ENCODE measurements at regions not wholly inside any gene's neighbourhood (a gene's known extent, or its start where the extent isn't known, plus 50 kb on each side); places are given as distances from the start of the nearest gene placed in this dataset.
"Not testable (repeated sequence)": the region's sequence is repeated elsewhere in the genome, so short reads cannot be mapped to it uniquely, and the experiment has no call there.

DNA sequence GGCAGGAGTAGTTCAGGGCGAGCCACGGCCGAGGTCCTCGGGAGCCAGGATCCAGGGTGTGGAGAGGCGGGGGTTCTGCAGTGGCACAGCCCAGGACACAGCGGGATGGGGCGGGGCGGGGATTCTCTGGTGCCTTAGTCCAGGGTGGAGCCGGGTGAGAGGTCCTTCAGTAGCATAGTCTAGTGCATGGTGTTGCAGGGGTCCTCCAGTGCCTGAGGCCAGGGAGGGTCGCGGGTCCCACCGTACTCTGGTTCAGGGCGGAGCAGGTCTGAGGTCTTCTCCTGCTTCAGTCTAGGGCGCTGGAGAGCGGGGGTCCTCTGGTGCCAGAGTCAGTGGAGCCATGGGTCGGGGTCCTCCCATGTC lies 131.1 kb downstream of the CCDC74A start:
- no peak overlapping the region for H3K4me3 ChIP-seq (ENCODE audit: low read length)
- DNase-seq (ENCODE audit: low read depth), result no peak
- TF ChIP-seq, protein P1, sequence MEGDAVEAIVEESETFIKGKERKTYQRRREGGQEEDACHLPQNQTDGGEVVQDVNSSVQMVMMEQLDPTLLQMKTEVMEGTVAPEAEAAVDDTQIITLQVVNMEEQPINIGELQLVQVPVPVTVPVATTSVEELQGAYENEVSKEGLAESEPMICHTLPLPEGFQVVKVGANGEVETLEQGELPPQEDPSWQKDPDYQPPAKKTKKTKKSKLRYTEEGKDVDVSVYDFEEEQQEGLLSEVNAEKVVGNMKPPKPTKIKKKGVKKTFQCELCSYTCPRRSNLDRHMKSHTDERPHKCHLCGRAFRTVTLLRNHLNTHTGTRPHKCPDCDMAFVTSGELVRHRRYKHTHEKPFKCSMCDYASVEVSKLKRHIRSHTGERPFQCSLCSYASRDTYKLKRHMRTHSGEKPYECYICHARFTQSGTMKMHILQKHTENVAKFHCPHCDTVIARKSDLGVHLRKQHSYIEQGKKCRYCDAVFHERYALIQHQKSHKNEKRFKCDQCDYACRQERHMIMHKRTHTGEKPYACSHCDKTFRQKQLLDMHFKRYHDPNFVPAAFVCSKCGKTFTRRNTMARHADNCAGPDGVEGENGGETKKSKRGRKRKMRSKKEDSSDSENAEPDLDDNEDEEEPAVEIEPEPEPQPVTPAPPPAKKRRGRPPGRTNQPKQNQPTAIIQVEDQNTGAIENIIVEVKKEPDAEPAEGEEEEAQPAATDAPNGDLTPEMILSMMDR (conservative IDR thresholded peaks at IDR 0.05; ENCODE audit: low read length), result no peak

GRCh38 chr2:131659168-131659572 lies 131.5 kb downstream of the CCDC74A start:
- TF ChIP-seq, protein P1 (conservative IDR thresholded peaks at IDR 0.05; ENCODE audit: low read length), result no peak
- no peak overlapping the region for H3K4me3 ChIP-seq (ENCODE audit: low read length)
- no peak for DNase-seq (ENCODE audit: low read depth)

GRCh38 chr2:131661101-131661782 lies 133.6 kb downstream of the CCDC74A start:
- H3K4me3 ChIP-seq (ENCODE audit: low read length); DNase-seq (ENCODE audit: low read depth): not testable (repeated sequence)

- H3K4me3 ChIP-seq (ENCODE audit: low read length); DNase-seq (ENCODE audit: low read depth): not testable (repeated sequence)
Measured at GRCh38 chr2:131661884-131662535, 134.3 kb downstream of the CCDC74A start.

DNA sequence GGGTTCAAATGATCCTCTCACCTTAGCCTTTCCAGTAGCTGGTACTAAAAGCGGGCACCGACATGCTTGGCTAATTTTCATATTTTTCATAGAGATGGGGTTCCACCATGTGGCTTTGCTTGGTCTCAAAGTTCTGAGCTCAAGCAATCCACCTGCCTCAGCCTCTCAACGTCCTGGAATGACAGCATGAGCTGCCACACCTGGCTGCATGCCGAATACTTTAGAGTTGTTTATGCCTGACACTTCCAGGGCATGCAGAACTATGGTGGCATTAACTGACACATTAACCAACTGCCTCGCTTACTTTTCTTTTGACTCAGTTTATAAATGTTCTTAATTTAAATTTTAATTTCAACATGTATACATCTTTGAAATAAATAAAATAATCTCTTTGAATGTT lies 135.8 kb downstream of the CCDC74A start:
- DNase-seq (ENCODE audit: low read depth); H3K4me3 ChIP-seq (ENCODE audit: low read length): not testable (repeated sequence)

DNA sequence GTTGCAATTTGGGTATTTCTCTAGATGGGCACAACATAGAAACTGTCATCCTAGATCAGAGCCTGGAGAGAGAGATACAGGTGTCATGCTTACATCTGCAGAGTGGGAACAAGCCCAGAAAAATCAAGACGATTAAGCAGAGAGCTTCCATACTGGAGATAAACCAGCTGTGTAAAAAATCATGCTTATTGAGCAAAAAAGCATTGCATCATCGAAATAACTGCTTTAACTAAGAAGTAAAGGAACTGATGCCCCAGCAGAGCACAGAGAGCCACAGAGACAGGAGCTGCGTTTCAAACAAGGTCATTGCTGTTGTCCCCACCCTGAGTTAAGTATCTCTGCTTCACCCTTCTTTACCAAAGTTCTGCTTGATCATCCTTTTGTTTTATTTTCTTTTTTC lies 138.0 kb downstream of the CCDC74A start:
- DNase-seq (ENCODE audit: low read depth), result not testable (repeated sequence)

GRCh38 chr2:131668794-131669540 lies 141.3 kb downstream of the CCDC74A start:
- peak; percentile 88 for DNase-seq (ENCODE audit: low read depth)
- not testable (repeated sequence) for H3K4me3 ChIP-seq (ENCODE audit: low read length)

More for the DNA sequence above, 138.0 kb downstream of the CCDC74A start:
- not testable (repeated sequence) for H3K4me3 ChIP-seq (ENCODE audit: low read length)

DNA sequence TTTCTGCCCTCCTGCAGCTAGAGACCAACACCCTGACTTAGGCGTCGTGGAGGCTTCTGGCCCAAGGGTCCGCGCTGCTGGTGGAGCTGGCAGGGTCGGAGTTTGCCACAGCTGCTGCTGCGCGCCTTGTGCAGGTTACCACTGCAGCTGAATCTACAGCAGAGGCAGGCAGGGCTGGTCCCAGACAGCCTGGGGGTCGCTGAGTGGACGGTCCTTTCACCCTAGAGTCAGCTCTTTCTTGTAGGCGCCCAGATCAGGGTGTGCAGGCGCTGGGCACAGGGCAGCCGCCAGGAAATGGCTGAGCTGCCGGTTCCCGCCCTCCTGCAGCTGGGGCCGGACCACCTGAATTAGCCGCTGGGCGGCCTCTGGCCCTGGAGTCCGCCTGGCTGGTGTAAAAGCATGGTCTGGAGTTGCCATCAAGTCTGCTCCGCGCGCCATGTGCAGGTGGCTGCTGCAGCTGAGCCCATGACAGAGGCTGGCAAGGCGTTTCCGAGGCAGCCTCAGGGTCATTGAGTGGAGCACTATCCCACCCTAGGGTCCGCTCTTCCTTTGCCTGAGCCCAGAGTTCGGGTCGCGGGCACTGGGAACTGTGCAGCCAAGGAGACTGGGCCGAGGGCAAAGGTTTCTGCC lies 144.3 kb downstream of the CCDC74A start:
- not testable (repeated sequence) for H3K4me3 ChIP-seq (ENCODE audit: low read length); DNase-seq (ENCODE audit: low read depth)

GRCh38 chr2:131672471-131673399 lies 145.0 kb downstream of the CCDC74A start:
- TF ChIP-seq, protein P1 (conservative IDR thresholded peaks at IDR 0.05; ENCODE audit: low read length), result peak; percentile 56
- peak overlapping the region; percentile 32 for H3K4me3 ChIP-seq (ENCODE audit: low read length)
- peak; percentile 45 for DNase-seq (ENCODE audit: low read depth)
